ENCODE measurements at regions not wholly inside any gene's neighbourhood (a gene's known extent, or its start where the extent isn't known, plus 50 kb on each side); places are given as distances from the start of the nearest gene placed in this dataset.
"Not testable (repeated sequence)": the region's sequence is repeated elsewhere in the genome, so short reads cannot be mapped to it uniquely, and the experiment has no call there.

DNA sequence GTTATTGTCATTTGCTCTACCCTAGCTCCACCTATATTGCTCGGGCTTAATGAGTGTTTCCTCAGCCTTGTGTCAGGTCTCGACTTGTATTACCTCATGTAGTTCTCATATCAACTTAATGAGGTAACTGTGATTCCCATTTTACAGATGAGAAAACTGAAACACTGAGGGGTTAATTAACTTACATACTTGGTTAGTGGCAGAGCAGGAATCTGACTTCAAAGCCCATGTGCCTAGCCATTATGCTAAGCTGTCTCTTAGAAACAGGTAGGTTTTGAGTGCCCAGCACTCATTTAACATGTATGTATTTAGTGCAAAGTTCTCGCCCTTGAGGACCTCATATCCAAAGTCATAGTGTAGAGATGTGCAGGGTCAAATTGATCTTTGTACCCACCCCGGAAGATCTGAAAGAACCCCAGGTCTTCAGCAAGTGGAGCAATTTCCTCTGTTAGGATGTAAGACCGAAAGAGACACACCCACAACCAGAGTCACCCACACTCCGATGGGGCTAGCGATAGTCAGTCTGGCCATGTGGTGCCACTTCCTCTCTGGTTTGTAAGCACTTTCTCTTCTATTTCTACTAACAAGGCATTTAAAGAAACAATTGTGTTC is 121.0 kb upstream of the SLC39A10 start:
- DNase-seq = peak; percentile 68
- peak; percentile 73 for ATAC-seq

DNA sequence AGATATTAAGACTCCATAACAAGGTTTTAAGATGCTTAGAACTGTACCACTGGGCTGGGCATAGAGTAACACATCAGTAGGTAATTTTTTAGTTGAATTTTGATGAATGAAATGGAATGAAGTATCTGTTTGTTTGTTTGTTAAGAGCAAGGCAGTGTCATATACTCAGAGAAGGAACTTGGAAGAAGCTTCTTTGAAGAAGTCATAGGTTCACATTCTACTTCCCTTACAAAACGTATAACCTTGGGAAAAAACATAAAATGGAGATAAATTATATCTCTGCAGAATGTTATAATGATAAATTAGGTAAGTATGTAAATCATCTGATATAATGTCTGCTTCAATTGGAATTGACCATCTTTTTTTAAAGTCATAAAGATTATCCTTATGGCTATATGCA is 122.1 kb upstream of the SLC39A10 start:
- DNase-seq (no peak), ATAC-seq (no peak)

DNA sequence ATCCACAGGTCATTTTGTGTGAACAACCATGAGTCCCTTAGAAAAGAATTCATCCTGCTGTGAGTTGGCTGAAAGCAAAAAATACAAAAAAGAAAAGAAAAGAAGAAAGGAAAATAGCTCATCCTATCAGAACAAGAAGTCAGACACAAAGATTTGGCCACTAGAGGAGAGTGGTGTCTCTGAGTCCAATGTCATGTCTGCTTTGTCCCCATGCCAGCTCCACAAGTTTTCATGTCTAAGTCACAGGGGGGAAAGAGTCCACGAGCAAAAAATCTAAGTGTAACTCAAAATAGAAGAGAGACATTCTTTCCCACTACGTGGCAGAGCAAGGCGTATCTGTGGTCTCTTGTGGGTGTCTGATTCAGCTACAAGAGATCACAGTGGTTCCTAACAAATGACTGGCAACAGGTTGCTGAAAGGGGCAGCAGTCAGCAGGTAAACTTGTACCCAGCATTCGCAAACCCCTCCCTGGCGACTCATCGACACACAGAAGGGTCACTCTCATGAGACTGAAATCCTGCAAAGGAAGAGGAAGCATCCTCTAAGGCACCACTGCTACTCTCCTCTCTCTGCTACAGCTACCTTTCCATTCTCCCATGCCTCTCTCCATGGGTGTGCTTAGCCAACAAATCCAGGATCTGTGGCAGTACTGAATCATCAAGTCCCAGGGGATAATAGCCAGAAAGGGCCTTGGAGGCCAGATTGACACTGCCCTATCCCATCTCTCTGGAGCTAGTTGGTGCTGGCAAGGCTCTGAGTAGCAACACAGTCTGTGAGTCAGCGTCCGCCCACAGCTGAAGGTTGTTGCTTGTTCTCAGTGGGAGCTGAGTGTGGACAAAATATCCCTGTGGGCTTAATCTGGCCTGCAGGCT is 123.0 kb upstream of the SLC39A10 start:
- DNase-seq (peak; percentile 73), ATAC-seq (peak; percentile 85)

DNA sequence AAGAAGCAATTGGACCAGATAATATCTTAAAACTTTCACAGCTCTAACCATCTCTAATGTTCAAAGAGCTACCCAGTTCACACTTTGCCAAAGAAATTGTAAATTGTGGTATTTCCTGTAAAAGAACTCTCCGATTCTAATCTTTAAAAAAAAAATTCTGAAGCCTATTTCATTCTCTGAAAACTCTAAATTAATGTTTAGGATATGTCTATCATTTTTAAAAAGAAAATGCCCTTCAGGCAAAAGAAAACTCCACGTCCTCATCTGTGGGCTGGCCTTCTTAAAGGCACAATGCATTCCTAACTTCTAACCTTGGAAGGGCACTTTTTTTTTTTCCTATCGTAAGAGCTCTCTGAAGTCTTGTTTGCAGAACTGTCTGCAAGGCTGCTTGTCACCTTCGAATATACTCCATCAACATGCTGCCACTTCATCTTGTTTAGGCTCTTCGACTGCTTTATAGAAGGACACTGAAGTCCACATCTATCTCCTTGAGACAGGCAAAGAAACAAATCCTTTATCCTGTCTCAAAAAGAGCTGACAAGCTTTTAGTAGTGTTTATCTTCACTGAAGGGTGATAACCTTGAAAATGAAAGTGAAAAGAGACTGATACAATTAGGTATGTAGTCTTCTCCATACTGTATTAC is 124.3 kb upstream of the SLC39A10 start:
- DNase-seq = no peak
- ATAC-seq = no peak

DNA sequence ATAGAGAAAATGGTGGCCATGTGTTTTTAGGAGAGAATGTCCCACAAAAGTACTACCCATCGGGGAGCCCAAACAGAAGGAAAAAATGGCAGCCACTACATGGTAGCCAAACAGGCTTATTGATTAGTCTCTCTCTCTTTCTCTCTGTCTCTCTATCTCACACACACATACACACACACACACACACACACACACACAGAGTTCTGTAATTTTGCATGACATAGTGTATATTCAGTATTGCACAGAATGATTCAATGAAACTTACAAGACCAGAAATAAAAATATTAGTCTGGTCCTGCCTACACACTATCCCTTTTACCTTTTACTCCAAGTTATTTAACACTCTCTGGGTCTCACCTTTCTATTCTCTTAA is 124.8 kb upstream of the SLC39A10 start:
- ATAC-seq (no peak), DNase-seq (no peak)

DNA sequence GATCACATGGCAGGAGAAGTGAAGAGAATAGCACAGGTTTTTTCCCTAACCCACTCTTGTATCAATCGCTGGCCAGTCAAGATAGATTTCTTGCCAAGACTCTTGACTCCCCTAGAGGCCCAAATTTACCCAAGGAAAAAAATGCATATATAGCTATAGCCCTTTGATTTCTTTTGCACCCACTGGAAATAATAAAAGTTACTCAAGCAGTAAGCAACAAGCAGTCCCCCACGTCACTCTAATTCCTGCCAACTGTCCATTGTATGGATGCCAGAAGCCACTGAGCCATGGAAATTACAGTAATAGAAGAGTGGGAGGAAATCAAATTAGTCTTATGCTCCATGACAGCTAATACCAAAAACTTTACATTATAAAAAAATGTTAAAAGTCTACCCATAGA is 125.3 kb upstream of the SLC39A10 start:
- ATAC-seq (no peak), DNase-seq (no peak)

DNA sequence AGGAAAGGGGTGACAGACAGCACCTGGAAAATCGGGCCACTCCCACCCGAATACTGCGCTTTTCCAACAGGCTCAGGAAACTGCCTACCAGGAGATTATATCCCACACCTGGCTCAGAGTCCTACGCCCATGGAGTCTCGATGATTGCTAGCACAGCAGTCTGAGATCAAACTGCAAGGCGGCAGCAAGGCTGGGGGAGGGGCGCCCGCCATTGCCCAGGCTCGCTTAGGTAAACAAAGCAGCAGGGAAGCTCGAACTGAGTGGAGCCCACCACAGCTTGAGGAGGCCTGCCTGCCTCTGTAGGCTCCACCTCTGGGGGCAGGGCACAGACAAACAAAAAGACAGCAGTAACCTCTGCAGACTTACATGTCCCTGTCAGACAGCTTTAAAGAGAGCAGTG is 133.8 kb upstream of the SLC39A10 start:
- not testable (repeated sequence) for DNase-seq, ATAC-seq

DNA sequence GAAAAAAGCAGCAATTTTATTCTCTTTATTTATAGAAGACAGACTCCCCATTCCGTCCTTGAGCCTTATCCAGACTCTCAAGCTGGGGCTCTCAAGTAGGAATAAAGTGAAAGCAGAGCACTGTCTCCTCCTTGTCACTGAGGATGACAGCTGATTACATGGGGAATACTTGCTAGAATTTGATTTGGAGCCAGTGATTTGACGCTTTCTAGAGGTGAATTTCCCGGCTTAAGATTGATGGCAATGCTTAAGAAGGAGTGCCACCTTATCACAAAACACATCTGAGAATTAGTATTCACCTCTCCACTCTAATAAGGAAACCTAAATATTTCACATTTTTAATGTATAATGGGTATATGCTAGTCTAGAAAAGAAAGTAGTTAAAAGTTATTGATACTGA is 135.4 kb upstream of the SLC39A10 start:
- ATAC-seq (no peak), DNase-seq (no peak)

DNA sequence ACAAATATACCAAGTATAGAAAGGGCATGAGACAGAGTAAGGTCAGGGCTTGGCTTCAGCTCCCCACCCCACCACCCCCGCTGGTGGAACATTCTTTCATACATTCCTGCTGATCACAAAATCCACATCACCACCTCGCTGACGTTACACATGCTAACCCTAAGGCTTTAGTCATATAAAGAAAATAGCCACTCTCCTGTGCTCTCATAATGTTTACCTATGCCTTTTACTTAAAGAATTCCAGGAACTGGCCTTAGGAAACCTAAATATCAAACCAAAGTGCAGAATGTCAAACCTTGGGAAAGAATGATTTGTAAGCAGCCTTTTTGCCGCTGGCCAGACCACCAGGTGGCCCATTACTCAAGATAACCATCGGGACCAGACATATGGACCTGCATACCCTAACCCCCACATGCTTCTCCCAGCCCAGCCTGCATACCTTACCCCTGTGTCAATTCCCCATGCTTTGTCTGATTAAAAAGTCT is 136.3 kb upstream of the SLC39A10 start:
- ATAC-seq (peak; percentile 32), DNase-seq (no peak)

DNA sequence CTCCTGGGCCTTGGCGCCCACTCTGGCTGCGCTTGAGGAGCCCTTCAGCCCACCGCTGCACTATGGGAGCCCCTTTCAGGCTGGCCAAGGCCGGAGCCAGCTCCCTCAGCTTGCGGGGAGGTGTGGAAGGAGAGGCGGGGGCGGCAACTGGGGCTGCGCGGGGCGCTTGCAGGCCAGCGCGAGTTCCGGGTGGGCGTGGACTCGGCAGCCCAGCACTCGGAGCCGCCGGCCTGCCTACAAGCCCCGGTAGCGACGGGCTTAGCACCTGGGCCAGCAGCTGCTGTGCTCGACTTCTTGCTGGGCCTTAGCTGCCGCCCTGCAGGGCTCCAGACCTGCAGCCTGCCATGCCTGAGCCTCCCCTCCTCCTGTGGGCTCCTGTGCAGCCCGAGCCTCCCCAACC is 141.5 kb upstream of the SLC39A10 start:
- ATAC-seq = no peak
- DNase-seq = no peak

DNA sequence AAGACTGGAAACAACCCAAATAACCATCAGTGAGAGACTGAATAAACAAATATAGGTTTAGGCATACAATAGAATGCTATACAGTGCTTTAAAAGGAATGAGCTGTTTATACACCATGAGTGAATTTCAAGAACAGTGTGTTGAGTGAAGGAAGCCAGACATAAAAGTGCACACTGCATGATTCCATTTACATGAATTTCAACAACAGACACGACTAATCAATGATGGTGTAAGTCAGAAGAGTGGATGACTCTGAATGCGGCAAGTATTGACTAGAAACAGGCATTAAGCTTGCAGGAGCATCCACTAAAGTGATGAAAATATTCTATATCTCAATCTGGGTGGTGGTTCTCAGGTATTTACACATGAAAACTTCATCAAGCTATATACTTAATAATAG is 142.7 kb upstream of the SLC39A10 start:
- ATAC-seq (no peak), DNase-seq (no peak)

DNA sequence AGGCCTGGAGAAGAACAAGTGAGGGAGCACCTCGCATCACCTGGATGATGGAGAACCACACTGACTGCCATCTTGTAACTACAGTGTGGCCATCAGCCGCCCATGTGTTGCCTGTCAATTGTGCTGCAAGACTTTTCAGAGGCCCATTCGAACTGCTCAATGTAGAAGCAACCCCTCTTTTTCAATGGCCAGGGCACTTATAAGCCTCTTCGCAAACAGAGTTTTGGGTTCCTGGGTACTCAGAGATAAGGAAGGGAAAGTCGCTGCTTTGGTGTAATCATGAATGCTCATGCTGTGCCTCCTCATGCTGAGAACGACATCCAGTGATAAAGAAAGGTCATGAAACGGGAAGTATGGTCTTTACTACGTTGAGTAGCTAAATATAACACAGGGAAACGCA is 143.9 kb upstream of the SLC39A10 start:
- ATAC-seq = no peak
- no peak for DNase-seq

DNA sequence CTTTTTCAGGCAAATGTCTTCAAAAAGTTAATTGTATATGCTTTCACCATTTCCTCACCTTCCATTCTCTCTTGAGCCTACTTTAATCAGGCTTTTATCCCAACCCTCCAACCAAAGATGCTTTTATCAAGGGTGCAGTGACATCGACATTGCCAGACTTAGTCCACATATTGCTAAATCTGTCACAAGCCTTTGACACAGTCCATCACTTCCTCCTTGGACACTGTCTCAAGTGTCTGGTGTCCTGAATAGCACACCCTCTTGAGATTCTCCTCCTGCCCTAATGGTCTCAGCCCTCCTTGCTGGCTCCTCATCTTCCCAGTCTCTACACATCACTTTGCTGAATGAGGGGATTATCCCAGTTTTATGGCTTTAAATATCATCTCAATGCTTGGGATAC is 147.5 kb upstream of the SLC39A10 start:
- ATAC-seq (no peak), DNase-seq (no peak)

DNA sequence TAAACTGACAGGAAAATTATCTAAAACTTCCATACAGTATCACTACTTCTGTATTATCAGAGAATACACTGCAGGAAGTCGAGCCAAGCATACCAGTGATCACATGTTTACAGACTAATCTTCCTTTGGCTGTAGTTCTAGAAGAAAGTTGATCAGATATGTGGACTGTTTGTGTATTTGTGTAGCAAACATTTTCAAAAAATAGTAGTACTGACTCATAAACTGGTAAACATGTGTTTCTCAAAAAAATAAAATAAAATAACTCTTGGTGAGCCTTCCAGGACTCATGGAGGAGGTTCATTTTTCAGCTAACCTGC is 148.9 kb upstream of the SLC39A10 start:
- no peak for ATAC-seq

DNA sequence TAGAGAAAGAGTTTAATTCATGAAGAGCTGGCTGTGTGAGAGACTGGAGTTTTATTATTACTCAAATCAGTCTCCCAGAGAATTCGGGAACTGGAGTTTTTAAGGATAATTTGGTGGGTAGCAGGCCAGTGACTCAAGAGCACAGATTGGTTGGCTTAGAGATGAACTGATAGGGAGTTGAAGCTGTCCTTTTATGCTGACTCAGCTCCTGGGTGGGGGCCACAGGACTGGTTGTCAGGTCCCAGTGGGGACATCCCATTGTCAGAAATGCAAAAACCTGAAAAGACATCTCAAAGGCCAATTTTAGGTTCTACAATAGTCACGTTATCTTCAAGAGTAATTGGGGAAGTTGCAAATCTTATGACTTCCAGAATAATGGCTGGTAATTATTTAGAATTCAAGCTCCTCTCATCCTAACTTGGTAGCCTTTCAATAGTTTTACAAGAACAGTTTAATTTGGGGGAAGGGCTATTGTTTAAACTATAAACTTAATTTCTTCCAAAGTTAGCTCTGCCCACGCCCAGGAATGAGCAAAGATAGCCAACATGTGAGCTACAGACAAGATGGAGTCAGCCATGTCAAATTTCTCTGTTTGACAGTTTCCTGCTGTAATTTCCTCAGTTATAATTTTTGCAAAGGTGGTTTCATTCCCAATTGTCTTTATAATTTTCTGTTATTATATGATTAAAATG is 149.4 kb upstream of the SLC39A10 start:
- DNase-seq (no peak), ATAC-seq (no peak)

More for the DNA sequence above, 148.9 kb upstream of the SLC39A10 start:
- no peak for DNase-seq

DNA sequence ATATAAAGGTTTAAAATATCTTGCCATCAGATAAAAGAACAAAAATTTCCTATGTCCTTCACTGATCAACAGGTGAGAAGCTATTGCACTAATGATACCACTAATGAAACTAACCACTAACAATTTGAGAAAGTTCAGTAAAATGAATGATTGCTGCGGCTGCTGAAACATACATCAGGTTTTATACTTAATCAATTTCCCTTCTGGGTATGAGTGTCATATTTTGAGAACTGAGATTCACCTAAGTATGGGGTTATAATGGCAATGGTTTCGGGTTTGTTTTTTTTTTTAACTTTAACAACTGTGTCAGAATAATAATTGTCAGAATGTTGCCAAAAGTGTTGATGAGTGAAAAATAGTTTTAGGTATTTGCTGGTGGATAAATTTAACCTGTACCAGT is 151.3 kb upstream of the SLC39A10 start:
- DNase-seq = no peak
- ATAC-seq = no peak

DNA sequence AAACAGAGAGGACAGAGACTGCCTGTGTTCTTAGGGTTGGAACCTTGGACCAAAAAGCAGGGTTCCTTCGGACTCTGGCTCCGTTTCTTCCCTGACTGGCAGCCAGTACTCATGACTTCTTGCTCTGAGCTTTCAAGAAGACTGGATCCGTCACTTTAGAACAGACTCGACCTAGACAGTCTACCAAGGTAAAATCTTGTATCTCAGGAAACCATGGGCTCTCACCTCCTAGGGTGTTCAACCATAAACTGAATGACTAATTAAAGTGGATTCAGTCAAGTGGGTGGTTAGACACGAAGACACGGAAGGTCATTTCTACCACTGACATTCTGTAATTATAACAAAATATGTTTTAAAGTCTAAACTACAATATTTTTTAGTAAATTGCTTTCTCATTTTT is 153.8 kb upstream of the SLC39A10 start:
- no peak for ATAC-seq
- no peak for DNase-seq

DNA sequence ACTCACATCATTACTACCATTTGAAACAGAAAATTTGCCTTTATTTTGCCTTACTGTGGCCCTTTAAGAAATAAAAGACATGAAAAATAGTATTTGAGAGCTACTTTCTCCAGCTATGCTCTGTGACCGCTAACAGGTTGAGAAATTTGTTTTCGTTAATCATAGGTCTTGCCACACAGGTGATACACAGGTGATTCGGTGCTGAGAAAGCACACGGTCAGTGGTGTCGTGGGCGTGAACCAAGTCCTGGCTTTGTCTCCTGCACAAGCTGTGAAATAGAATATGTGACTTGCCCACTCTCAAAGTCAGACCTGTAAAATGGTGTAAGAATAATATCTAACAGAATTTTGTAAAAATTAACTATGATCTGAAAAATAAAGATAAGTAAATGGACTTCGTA is 155.3 kb upstream of the SLC39A10 start:
- ATAC-seq = no peak
- no peak for DNase-seq

DNA sequence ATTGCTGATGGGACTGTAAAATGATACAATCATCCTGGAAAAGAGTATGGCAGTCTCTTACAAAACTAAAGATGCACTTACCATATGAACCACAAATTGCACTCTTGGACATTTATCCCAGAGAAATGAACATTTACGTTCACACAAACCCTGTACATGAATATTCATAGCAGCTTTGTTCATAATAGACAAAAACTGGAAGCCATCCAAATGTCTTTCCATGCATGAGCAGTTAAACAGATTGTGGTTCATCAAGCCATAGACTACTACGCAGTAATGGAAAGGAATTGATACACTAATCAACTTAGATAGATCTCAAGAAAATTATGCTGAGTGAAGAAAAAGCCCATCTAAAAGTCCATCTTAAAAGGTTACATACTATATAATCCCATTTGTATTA is 156.1 kb upstream of the SLC39A10 start:
- DNase-seq = no peak
- ATAC-seq = no peak

DNA sequence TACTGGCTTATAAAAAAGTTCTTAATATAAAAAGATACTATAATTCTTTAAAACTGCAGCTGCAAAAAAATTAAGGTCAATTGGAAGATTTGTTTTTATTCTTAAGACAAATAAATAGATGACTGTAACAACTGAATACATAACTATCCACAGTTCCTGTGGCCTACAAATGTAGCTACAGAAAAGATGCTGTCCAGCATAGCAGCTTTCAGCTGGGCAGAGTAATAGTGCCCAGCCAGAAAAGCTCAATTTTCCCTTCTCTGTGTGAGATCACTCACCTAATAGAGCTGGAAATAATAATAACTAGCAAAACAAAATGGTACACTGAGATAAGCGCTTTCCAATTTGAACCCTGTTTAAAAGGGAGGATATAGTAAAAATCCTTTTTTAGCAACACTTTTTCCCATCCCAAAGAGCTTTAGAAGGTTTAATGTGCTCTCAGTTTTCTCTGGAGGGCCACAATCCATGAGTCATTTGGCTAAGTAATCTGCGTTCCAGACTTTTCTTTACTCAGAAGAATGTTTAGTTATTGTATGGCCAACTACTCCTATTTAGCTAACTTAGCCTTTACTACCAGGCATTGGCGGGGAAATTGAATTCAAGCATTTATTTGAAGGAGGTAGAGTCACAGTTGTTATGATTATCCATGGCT is 158.1 kb upstream of the SLC39A10 start:
- ATAC-seq (no peak), DNase-seq (no peak)

DNA sequence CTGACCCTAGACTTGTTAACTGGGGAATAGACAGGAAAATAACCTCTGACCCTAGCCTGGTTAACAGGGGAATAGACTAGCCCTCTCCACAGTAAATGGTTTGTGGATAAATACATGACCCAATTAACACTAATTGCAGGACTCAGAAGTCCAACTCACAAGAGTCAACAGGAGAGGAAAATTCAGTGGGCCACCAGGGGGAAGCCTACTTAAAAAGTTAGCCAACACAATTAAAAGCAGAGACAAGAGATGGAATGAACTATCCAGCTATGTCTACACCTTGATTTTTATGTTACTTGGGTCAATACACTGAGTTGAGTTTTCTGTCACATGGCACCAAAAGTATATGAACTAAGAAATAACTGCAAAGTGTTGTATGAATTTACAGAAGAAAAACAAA is 158.8 kb upstream of the SLC39A10 start:
- DNase-seq (peak; percentile 36), ATAC-seq (no peak)

DNA sequence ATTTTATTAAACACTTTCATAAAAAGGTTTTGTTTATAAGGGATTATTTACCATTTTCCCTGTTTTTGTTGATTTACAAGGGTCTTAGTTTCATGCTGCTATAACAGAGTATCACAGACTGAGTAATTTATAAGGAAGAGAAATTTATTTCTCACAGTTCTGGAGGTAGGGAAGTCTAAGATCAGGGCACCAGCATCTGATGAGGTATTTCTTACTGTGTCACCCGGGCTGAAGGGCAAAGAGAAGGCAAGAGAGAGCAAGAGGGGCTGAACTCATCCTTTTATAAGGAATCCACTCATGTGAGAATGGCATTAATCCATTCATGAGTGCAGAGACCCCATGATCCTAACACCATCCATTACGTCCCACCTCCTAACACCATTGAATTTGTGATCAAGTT is 160.0 kb upstream of the SLC39A10 start:
- no peak for ATAC-seq
- DNase-seq = no peak

All from stimulated activated naive CD8-positive, alpha-beta T cell treated with anti-CD3 and anti-CD28 coated beads, Interleukin-15, Interleukin-2, amounts not matched to agents 100 U/mL and 50 U/mL, for 24 hours (primary cell).